Caco-2 (cell line): ENCODE measurements at regions not wholly inside any gene's neighbourhood (a gene's known extent, or its start where the extent isn't known, plus 50 kb on each side); places are given as distances from the start of the nearest gene placed in this dataset.

Experiments
- BruUV-seq: library from RNA; stranded (reverse); fragments of 400-500 nt; replicated peaks from 2 replicates; lab custom pipeline; 2021; lab: Mats Ljungman, UMichigan
- CTCF ChIA-PET: fragments of 300-600 bp; sonication (Branson Sonifier 250); formaldehyde crosslinking; loops from one replicate; lab custom pipeline; 2022; ENCODE audit warnings: antibody characterized with exemption; lab: Charles Lee
- POLR2A ChIA-PET: fragments of 300-600 bp; sonication (Branson Sonifier 250); formaldehyde crosslinking; loops from one replicate; lab custom pipeline; 2022; ENCODE audit warnings: antibody characterized with exemption; lab: Charles Lee
- DNase-seq, 2 experiments: peaks; one replicate each; pipeline versions ENCODE4 v3.0.0 to v3.0.0-alpha.2; 2020 to 2022
- H3K27me3 ChIP-seq: replicated peaks from 2 replicates; pipeline ENCODE4 v1.6.0; 2011; ENCODE audit warnings: low read length; ENCODE audit not compliant: control insufficient read depth, insufficient read depth
- H3K36me3 ChIP-seq: 2 replicates; pipeline ENCODE4 v1.5.1; 2011; ENCODE audit warnings: low read length; ENCODE audit not compliant: control insufficient read depth, insufficient read depth
- H3K4me1 ChIP-seq: fragments of 250-450 bp; sonication (Bioruptor Pico); 2 replicates; pipeline ENCODE4 v1.5.1; 2020; ENCODE audit warnings: mild to moderate bottlenecking
- H3K4me3 ChIP-seq: 2 replicates; pipeline ENCODE4 v1.5.1; 2011; ENCODE audit warnings: low read depth, mild to moderate bottlenecking, control low read depth, low read length
- H3K9me3 ChIP-seq: fragments of 250-450 bp; sonication (Bioruptor Pico); 2 replicates; pipeline ENCODE4 v1.5.1; 2020; ENCODE audit warnings: mild to moderate bottlenecking, moderate library complexity
- H3K27ac Mint-ChIP-seq: one replicate; pipeline ENCODE4 v1.8.0; 2022; ENCODE audit warnings: mixed read lengths; ENCODE audit not compliant: unreplicated experiment
- H3K27me3 Mint-ChIP-seq: one replicate; pipeline ENCODE4 v1.8.0; 2022; ENCODE audit warnings: mixed read lengths; ENCODE audit not compliant: insufficient read depth, unreplicated experiment
- H3K36me3 Mint-ChIP-seq: one replicate; pipeline ENCODE4 v1.8.0; 2022; ENCODE audit warnings: mild to moderate bottlenecking, mixed read lengths; ENCODE audit not compliant: insufficient read depth, unreplicated experiment
- H3K4me1 Mint-ChIP-seq: one replicate; pipeline ENCODE4 v1.8.0; 2022; ENCODE audit warnings: low read depth, mixed read lengths; ENCODE audit not compliant: unreplicated experiment
- H3K4me3 Mint-ChIP-seq: one replicate; pipeline ENCODE4 v1.8.0; 2022; ENCODE audit warnings: mild to moderate bottlenecking, moderate library complexity, mixed read lengths; ENCODE audit not compliant: unreplicated experiment
- H3K9me3 Mint-ChIP-seq: one replicate; pipeline ENCODE4 v1.8.0; 2022; ENCODE audit warnings: mixed read lengths; ENCODE audit not compliant: unreplicated experiment
- intact Hi-C: fragments of 100-400 bp; cut with micrococcal nuclease; formaldehyde crosslinking; loops from one replicate; pipeline ENCODE4 v1.10.0; 2022; ENCODE audit not compliant: unreplicated experiment
- TF ChIP-seq, protein P1 (sequence below), 2 experiments: fragments of 200-600 bp in 1 of 2; IDR thresholded peaks; 1 replicate in 1 of 2; 2 replicates in 1 of 2; pipeline versions ENCODE4 v1.5.1 to v1.8.0; 2011 to 2022; ENCODE audit warnings: antibody characterized with exemption in 1 of 2, control low read depth in 1 of 2, inconsistent platforms in 1 of 2, low read depth in 1 of 2, low read length in 1 of 2, mild to moderate bottlenecking in 1 of 2, moderate library complexity in 1 of 2; ENCODE audit not compliant: insufficient read depth in 1 of 2, severe bottlenecking in 1 of 2, unreplicated experiment in 1 of 2

DNA sequence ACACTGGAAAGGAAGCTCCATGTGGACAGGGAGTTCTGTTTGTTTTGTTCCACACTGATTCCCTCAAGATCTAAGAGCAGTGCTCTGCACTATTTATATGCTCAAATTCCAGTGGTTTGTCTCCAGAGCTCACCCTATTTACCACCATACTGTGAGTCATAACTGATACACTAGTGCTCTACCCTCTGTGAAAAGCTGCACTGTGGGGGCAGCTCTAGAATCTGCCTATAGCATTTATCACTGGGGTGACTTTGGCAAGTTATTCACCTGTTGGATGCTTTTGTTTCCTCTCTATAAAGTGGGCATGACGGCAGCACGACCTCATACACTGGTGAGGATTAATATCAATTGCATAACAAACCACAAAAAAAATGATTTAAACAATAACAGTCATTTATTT, 307.8 kb downstream of the NR2F1-AS1 start:
- H3K9me3 Mint-ChIP-seq: no peaks in the 10 kb centered on the region
- intact Hi-C loops: no loop called here
- TF ChIP-seq, protein P1, sequence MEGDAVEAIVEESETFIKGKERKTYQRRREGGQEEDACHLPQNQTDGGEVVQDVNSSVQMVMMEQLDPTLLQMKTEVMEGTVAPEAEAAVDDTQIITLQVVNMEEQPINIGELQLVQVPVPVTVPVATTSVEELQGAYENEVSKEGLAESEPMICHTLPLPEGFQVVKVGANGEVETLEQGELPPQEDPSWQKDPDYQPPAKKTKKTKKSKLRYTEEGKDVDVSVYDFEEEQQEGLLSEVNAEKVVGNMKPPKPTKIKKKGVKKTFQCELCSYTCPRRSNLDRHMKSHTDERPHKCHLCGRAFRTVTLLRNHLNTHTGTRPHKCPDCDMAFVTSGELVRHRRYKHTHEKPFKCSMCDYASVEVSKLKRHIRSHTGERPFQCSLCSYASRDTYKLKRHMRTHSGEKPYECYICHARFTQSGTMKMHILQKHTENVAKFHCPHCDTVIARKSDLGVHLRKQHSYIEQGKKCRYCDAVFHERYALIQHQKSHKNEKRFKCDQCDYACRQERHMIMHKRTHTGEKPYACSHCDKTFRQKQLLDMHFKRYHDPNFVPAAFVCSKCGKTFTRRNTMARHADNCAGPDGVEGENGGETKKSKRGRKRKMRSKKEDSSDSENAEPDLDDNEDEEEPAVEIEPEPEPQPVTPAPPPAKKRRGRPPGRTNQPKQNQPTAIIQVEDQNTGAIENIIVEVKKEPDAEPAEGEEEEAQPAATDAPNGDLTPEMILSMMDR (IDR thresholded peaks at IDR 0.05; ENCODE audit: insufficient read depth in 1 of 2, low read depth in 1 of 2, low read length in 1 of 2, severe bottlenecking in 1 of 2, unreplicated experiment in 1 of 2): no peak
- Histone ChIP-seq H3K9me3 (no peaks in the 10 kb centered on the region), H3K36me3 (no peaks in the 10 kb centered on the region), H3K4me1 (no peaks in the 10 kb centered on the region), H3K27me3 (no peaks in the 10 kb centered on the region), H3K4me3 (no peak overlapping the region)
- no peak overlapping the region for H3K27ac Mint-ChIP-seq
- H3K27me3 Mint-ChIP-seq: no peaks in the 10 kb centered on the region
- H3K4me3 Mint-ChIP-seq: no peak overlapping the region
- ChIA-PET CTCF (no interaction called here), POLR2A (no interaction called here)
- BruUV-seq: no TSS peak
- H3K36me3 Mint-ChIP-seq: no peaks in the 10 kb centered on the region
- DNase-seq: no peak
- H3K4me1 Mint-ChIP-seq: peaks cover 6% of the 10 kb centered on the region

DNA sequence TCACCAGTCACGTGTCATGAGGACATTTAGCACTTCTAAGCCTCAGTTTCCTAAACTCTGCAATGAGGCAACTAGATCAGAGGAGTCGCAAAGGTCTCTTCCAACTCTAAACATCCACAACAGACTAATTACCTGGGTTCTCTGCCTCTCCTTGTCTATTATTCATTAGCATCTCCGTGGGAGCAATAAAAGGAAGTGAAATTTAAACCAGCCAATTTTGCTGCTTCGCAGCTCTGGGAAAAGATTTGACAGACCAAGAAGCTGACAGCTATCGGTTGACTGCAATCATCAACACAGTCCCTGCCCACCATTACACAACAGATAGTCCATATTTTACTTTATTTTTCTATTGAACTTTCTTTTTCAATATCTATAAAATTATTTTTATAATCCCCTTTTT, 308.9 kb downstream of the NR2F1-AS1 start:
- H3K4me3 Mint-ChIP-seq: no peak overlapping the region
- no TSS peak for BruUV-seq
- CTCF ChIA-PET: no interaction called here
- Histone ChIP-seq H3K9me3 (no peaks in the 10 kb centered on the region), H3K4me3 (no peak overlapping the region), H3K4me1 (no peaks in the 10 kb centered on the region), H3K27me3 (no peaks in the 10 kb centered on the region), H3K36me3 (no peaks in the 10 kb centered on the region)
- intact Hi-C loops: no loop called here
- H3K36me3 Mint-ChIP-seq: no peaks in the 10 kb centered on the region
- TF ChIP-seq, protein P1 (IDR thresholded peaks at IDR 0.05; ENCODE audit: insufficient read depth in 1 of 2, low read depth in 1 of 2, low read length in 1 of 2, severe bottlenecking in 1 of 2, unreplicated experiment in 1 of 2): no peak
- no peak overlapping the region for H3K27ac Mint-ChIP-seq
- no peak for DNase-seq
- H3K27me3 Mint-ChIP-seq: no peaks in the 10 kb centered on the region
- no peaks in the 10 kb centered on the region for H3K9me3 Mint-ChIP-seq
- peaks cover 6% of the 10 kb centered on the region for H3K4me1 Mint-ChIP-seq
- POLR2A ChIA-PET: no interaction called here

DNA sequence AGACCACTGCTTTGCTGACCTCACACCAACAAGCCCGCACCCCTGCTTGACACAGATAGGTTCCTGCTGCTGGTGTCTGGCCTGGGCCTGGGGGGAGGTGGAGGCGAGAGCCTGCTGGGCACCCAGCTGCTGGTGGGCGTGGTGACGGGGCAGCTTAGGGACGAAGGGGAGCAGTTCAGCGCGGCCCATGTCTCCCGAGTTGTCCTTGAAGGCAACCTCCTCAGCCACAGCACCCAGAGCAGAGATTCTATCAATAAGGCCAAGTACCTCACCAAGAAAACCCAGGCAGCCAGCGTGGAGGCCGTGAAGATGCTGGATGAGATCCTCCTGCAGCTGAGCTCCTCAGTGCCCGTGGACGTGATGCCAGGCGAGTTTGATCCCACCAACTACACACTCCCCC, 313.3 kb downstream of the NR2F1-AS1 start:
- no peaks in the 10 kb centered on the region for H3K4me1 ChIP-seq
- TF ChIP-seq, protein P1 (IDR thresholded peaks at IDR 0.05; ENCODE audit: insufficient read depth in 1 of 2, low read depth in 1 of 2, low read length in 1 of 2, severe bottlenecking in 1 of 2, unreplicated experiment in 1 of 2): no peak
- Mint-ChIP-seq H3K9me3 (no peaks in the 10 kb centered on the region), H3K4me3 (no peak overlapping the region), H3K36me3 (no peaks in the 10 kb centered on the region), H3K4me1 (no peaks in the 10 kb centered on the region), H3K27me3 (no peaks in the 10 kb centered on the region), H3K27ac (no peak overlapping the region)
- POLR2A ChIA-PET: no interaction called here
- no peak for DNase-seq
- H3K9me3 ChIP-seq: no peaks in the 10 kb centered on the region
- H3K27me3 ChIP-seq: no peaks in the 10 kb centered on the region
- no TSS peak for BruUV-seq
- CTCF ChIA-PET: no interaction called here
- no peak overlapping the region for H3K4me3 ChIP-seq
- no peaks in the 10 kb centered on the region for H3K36me3 ChIP-seq
- intact Hi-C loops: no loop called here
